ENCODE measurements at regions not wholly inside any gene's neighbourhood (a gene's known extent, or its start where the extent isn't known, plus 50 kb on each side); places are given as distances from the start of the nearest gene placed in this dataset.
A peak's percentile ranks its signal among the peaks of the same experiment; 100 is the strongest.

DNA sequence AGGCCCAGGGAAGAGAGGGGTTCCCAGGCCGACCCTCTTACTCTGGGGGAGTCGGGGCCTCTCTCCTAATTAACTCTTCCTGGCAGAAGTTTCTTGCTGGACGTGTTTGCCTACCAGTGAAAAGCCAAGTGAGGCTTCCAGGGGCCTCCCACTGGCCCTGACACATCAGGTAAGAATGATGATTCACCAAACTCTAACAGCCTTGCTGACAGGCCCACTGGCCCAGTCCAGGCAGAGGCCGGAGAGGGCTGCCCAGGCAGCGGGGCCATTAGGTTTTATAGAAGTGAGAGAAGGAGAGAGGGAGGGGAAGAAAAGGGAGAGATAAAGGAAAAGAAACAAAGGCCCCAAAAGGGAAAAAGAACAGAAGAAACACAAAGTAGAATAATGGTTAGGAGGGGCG is 50.8 kb upstream of the FOXE1 start:
- Mint-ChIP-seq H3K27ac (peak overlapping the region; percentile 93), H3K4me3 (peak overlapping the region; percentile 76), H3K4me1 (ENCODE audit: low read depth) (peaks cover 46% of the 10 kb centered on the region), H3K9me3 (no peaks in the 10 kb centered on the region), H3K27me3 (ENCODE audit: insufficient read depth) (peaks cover 2% of the 10 kb centered on the region), H3K36me3 (ENCODE audit: low read depth) (peaks cover 14% of the 10 kb centered on the region; the same call in 1 of the 2 replicates)
- TF ChIP-seq, protein P1, sequence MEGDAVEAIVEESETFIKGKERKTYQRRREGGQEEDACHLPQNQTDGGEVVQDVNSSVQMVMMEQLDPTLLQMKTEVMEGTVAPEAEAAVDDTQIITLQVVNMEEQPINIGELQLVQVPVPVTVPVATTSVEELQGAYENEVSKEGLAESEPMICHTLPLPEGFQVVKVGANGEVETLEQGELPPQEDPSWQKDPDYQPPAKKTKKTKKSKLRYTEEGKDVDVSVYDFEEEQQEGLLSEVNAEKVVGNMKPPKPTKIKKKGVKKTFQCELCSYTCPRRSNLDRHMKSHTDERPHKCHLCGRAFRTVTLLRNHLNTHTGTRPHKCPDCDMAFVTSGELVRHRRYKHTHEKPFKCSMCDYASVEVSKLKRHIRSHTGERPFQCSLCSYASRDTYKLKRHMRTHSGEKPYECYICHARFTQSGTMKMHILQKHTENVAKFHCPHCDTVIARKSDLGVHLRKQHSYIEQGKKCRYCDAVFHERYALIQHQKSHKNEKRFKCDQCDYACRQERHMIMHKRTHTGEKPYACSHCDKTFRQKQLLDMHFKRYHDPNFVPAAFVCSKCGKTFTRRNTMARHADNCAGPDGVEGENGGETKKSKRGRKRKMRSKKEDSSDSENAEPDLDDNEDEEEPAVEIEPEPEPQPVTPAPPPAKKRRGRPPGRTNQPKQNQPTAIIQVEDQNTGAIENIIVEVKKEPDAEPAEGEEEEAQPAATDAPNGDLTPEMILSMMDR (IDR thresholded peaks at IDR 0.05), result no peak
- DNase-seq, result peak; percentile 90

DNA sequence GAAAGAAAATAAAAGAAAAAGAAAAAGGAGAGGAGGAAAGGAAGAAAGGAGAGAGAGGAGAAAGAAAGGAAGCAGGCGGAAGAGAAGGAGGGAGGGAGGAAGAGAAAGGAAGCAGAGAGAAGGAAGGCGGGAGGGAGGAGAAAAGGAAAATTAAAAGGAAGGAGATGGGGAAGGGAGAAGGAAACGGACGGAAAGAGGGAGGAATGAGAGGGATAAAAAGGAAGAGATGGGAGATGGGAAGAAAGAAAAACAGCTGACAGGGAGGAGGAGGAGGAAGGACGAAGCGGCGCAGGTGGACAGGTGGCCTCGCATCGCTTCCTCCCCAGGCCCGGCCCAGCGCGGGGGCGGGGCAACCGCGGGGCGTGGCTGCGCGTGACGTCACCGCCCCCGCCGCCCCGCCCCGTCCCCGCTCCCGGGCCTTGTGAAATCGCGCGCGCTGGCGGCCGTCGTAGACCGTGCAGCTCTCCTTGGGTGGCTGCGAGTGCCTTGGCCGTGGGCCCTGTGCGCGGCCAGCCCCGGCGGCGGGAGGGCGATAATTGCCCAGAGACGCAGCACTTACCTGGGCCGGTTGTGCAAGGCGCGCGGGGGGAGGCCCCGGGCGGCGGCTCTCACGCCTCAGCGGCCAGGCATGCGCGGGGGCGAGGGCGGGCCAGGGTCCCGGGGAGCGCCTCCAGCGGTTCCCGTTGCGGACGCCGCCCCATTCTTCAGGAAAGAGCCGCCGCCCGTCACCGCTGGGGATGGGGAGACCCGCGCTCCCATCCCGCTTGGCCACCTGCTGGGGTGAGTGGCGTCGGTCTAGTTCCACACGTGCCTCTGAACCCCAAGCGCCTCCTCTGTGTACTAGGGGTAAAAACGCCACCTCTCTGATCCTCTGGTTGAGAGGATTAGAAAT is 49.6 kb upstream of the FOXE1 start:
- Mint-ChIP-seq H3K27ac (peak overlapping the region; percentile 69), H3K27me3 (ENCODE audit: insufficient read depth) (peaks cover 2% of the 10 kb centered on the region), H3K36me3 (ENCODE audit: low read depth) (peaks cover 14% of the 10 kb centered on the region; the same call in 1 of the 2 replicates), H3K4me3 (peak overlapping the region; percentile 80), H3K4me1 (ENCODE audit: low read depth) (peaks cover 57% of the 10 kb centered on the region), H3K9me3 (no peaks in the 10 kb centered on the region)
- TF ChIP-seq, protein P1 (IDR thresholded peaks at IDR 0.05), result peak; percentile 45
- peak; percentile 49 for DNase-seq
